NCI-H128 (cell line): ENCODE measurements at regions not wholly inside any gene's neighbourhood (a gene's known extent, or its start where the extent isn't known, plus 50 kb on each side); places are given as distances from the start of the nearest gene placed in this dataset.
"Not testable (repeated sequence)": the region's sequence is repeated elsewhere in the genome, so short reads cannot be mapped to it uniquely, and the experiment has no call there.

Experiments
- DNase-seq: peaks from one replicate; lab custom pipeline; 2025; ENCODE audit not compliant: unreplicated experiment; lab: John Stamatoyannopoulos, UW

DNA sequence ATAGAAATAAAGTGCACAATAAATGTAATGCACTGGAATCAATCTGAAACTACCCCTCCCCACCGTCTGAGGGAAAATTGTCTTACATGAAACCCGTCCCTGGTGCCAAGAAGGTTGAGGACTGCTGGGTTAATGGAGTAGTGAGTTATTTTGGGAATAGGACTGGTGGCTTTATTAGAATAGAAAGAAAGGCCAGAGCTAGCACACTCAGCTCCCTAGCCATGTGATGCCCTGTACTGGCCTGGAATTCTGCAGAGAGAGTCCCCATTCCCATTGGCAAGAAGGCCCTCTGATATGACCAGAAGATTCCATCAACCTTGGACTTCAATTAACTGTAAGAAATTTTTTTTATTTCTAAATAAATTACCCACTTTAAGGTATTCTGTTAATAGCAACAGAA is 393.5 kb upstream of the PCDH9 start:
- DNase-seq: no peak

DNA sequence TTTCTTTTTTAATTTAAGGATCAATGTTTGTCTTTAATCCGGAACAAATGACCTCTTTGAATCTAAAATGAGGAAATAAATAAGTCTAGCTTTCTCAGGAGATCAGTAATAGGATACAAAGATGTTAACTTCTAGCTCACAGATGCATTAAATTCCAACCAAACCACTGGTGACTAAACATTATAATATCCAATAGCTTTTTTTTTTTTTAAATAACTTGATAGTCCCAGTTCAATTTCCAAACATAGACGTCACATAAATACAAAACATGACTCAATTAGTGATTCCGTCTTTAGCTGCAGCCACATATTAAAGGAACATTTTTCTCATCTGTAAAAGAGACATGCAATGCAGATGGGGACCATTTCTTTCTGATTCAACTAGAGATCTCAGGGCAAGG is 390.5 kb upstream of the PCDH9 start:
- no peak for DNase-seq

DNA sequence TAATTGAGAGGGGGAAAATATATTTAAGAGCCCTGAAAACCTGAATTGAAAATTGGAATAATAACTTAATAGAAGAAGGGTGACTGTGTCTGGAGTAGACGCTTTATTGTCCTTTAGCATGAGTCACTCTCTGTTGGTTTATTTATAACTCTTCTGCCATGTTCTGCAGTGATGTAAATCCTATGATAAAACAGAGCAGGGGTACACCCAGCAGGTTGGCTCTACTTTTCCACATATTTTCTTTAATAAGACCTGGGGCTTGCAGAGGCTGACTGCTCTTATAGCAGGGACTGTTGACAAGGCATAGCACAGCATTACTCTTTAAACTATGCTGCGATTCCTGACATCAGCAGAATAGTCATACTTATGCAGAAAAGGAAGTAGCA is 389.9 kb upstream of the PCDH9 start:
- DNase-seq: no peak

DNA sequence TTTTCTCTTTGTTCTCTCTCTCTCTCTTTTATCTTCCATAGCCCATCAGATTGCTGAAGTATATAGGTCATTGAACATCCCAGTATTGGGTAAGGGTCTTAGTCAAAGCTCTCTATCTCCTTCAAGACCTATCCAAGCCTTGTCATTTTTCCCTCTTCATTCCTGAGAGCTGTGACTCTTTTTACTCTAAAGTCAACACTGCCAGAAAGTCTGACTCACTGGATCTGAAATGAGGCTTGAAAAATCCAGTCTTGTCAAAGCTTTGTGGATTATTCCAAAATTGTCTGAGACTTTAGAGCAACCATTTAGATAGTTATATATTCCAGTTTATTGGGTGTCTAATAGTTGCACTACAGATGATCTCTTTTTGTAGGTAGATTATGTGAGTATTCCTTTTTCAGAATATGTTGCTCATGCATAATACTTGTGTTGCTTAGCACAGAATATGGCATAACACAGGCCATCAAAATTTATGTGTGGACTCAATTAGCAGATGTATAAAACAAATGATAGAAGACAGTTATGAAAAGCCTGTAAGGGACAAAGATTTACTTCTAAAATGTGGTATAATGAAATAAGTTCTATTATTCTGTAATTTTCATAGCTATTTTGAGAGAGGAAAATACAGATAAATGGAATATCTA is 389.3 kb upstream of the PCDH9 start:
- no peak for DNase-seq

DNA sequence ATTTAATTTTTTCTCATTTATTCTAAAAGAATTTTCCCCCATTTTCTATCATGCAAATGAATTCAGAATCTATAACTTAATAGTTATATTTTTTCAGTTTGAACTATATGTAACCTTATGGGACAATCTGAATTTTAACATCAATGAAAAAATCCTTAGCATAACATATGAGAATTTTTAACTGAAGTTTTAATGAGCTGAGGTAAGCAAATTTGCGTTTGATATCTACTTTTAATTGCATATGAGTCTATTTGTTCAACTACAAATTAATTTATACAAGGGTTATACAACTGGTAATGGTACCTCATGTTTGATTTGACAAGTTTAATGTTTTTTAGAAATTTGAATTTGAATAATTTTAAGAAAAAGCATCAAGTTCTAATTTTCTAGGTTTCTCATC is 384.4 kb upstream of the PCDH9 start:
- DNase-seq: no peak

DNA sequence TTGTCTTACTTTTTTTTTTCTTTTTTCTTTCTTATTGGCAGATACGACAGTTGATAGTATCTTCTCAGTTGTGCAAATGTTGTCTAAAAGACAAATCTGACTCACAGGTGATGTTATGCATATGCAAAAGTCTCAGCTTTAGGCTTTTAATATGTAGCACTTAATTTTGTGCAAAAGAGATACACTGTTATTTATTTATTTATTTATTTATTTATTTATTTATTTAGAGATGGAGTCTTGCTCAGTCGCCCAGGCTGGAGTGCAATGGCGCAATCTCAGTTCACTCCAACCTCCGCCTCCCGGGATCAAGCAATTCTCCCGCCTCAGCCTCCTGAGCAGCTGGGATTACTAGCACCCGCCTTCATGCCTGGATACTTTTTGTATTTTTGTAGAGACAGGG is 383.9 kb upstream of the PCDH9 start:
- no peak for DNase-seq

DNA sequence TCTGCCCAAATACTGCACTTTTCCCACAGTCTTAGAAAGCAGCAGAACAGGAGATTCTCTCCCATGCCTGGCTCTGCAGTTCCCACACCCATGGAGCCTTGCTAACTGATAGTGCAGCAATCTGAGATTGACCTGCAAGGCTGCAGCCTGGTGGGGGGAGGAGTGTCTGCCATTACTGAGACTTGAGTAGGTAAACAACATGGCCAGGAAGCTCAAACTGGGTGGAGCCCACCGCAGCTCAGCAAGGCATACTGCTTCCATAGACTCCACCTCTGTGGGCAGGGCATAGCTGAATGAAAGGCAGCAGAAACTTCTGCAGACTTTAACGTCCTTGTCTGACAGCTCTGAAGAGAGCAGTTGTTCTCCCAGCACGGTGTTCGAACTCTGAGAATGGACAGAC is 358.5 kb upstream of the PCDH9 start:
- no peak for DNase-seq

DNA sequence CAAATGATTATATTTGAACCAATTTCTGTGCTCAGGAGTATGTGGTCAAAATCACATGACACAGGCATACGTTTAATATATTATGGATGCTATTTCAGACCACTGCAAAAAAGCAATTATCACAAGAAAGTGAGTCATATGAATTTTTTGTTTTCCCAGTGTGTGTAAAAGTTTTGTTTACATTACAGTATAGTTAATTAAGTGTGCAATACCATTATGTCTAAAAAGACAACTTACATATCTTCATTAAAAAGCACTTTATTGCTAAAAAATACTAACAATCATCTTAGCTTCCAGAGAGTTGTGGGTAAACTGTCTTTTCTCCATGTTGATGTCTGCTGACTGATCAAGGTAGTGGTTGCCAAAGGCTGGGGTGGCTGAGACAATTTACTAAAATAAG is 347.2 kb upstream of the PCDH9 start:
- no peak for DNase-seq

DNA sequence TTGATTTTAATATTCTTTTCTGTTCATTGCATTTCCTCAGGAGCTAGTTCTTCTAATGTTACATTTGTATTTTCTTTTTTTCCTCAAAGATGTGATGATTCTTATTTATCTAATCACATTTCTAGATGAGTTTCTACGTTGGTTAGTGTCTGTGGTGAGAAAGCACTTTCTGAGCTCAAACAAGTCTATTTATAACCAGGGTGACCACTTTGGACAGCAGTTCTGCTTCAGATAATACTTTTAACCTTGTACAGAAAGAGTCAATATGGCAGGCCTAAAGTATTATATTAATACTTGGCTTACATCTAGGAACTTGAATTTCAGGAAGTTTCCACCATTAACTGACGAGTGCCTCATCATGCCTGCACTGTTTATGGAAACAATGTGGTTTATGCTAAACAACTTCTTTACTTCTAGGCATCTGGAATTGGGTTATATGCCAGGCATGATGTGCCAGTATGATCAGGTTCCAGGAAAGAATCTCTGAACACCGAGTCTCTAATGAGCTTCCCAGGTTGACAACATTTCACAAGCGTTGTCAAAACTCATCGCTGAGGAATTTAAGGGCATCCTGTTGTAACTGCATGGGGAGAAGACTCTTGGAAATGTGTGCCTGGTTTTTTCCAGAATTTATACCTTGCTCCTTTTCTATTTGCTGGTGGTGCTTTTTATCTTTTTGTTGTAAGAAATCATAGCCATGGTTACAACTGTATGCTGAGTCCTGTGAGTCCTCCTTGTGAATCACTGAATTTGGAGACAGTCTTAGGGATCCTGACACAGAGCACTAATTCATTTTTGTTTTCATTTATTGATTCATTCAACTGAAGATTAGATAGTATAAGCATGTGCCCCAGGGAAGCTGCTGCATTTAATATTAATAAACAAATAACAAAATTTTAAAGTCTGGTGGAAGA is 344.4 kb upstream of the PCDH9 start:
- no peak for DNase-seq

DNA sequence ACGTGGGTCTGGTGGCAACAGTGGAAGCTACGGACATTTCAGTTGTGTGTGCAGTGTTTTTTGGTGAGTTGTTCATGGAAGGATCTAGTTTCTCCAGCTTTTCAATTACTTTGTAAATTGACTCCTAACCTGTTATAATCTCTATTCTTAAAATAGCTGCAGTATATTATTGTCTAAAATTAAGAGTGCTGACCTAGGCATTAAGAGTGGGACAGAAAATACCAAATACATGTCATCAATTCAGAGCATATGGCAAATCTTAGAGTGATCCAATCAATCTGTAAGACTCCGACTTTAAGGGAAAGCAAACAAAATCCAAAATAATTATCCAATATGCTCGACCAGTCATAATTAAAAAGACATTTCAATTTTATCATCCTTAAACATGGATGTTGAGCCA is 338.1 kb upstream of the PCDH9 start:
- DNase-seq: no peak

DNA sequence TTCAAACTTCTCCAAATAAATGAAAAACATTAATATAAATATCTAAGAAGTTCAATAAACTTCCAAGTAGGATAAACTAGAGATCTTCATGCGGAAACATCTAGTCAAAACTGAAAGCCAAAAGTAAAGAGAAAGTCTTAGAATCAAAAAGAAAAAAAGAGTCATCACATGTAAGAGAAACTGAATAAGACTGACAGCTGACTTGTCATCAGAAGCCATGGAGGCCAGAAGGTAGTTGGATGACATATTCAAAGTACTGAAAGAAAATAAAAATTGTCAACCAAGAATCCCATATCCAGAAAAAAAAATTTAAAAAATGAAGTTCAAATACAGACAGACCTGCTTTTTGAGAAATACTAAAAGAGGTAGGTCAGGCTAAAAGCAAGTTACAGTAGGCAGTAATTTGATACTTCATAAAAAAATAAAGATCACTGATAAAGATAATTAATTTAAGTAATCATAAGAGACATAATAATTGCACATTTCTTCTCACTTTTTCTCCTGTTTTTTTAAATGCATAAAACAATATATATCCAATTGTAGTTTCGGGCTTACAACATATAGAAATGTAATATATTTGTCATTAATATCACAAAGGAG is 327.6 kb upstream of the PCDH9 start:
- no peak for DNase-seq

DNA sequence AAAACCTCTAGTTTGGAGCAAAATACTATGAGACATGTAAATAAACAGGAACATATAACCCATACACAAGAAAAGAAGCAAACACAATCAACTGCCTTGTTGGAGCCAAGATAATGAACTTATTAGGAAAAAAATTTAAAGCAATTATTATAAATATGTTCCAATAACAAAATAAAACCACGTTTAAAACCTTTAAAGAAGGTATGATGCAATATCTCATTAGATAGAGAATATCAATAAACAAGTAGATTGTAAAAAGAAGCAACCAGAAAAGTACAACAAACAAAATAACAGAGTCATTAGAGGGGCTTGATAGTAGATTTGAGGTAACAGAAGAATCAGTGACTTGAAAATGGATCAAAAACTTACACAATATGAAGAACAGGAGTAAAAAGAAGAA is 327.0 kb upstream of the PCDH9 start:
- no peak for DNase-seq

DNA sequence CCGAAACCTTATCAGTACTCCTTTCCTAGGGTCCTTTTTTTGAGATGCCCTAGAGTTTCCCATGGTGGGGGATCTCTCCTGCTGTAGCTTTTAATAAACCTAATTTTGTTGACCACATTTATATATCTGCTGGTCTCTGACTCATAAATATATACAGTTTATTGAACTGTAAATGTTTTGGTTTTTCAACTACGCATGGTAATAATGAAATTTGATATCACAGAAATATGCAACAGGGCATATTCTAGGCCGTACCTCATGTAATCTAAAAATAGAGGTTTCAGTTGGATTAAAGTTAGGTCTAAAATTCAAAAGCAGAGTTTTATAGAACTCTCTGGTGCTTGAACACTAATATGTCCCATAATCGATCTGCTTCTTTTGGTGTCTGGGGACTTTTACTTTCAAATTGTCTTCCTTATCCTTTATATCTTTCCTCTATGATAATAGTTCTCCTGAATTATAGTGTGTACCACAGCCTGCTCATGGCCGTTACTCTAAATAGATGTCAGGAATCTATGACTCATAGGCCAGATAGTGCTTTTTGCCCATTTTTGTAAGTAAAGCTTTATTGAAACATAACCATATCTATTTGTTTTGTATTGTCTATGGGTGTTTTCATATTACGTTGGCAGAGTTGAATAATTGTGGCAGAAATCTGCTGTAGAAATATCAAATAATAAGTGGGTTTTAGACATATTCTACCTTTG is 324.8 kb upstream of the PCDH9 start:
- DNase-seq: no peak

DNA sequence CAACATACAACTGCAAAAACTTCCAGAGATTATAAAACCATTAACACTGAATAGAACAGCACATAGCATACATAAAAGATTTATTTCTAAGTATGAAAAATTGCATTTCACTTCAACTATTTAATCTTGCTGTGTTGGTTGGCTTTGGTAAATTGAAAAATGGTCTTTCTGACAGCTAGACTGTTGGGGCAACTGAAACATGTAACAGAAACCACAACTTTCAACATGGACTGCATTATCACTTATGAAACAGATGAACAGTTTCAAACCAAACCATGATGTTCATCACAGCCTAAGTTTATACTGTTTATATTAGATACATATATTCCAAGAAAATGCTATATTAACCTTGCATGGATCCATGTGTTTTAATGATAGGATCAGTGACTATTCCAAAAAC is 324.1 kb upstream of the PCDH9 start:
- no peak for DNase-seq

DNA sequence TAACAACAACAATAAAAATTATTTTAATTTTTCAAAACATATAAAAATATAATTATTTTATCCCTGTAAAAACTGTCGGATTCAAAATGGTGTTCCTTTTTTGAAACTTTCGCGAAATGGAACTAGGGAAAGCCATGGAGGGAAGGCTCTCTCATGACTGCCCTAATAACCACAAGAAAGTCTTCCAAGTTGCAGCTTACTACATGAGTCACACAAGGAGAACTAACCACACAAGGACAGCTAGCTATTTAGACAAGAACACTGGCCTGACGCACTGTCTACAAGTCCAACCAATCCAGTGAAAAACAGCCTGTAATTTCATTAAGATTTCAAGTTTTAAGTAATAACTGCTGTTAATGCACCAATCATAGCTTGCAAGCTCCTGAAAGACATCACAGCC is 319.2 kb upstream of the PCDH9 start:
- DNase-seq: no peak

DNA sequence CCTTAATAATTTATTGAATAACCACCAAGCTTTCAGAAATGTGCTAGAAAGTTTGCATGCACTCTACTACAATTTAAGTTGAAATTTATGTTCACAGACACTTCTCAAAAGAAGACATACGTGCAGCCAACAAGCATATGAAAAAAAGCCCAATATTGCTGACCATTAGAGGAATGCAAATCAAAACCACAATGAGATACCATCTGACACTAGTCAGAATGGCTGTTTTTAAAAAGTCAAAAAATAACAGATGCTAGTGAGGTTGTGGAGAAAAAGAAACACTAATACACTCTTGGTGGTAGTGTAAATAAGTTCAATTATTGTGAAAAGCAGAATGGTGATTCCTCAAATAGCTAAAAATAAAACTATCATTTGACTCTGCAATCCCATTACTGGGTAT is 308.8 kb upstream of the PCDH9 start:
- DNase-seq: no peak

DNA sequence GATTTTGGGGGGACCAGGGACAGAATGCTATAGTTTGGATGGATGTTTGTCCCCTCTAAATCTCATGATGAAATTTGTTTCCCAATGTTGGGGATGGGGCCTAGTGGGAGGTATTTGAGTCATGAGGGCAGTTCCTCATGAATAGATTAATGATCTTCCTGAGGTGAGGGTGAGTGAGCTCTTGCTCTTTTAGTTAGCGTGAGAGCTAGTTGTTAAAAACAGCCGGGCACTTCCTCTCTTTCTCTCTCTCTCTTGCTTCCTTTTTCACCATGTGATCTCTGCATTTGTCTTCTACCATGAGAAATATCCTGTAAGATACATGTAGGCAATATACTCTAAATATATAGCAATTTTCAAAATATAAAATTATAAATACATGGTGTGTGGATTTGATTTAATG is 290.8 kb upstream of the PCDH9 start:
- DNase-seq: no peak

DNA sequence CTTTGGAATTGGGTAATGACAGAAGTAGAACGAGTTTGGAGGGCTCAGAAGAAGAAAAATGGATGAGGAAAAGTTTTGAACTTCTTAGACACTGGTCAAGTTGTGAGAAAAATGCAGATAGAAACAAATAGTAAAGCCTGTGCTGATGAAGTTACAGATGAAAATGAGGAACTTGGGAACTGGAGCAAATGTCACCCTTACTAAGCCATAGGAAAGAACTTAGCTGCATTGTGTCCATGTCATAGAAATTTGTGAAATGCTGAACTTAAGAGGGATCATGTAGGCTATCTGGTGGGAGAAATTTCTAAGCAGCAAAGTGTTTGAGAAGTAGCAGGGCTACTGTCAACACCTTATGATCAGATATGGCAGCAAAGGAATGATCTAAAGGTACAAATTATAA is 289.2 kb upstream of the PCDH9 start:
- no peak for DNase-seq

DNA sequence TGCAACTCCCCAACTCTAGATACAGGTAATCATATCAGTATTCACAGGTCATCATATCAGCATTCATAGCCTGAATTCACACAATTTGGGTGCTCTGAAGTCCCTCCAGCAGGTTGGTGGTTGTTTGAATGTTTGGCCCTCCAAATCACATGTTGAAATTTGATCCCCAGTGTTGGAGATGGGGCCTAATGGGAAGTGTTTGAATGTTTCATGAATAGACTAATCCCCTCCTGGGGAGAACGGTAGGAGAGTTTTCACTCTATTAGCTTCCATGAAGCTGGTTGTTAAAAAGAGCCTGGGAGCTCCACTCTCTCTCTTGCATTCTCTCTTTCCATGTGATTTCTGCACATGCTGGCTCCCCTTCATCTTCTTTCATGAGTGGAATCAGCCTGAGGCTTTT is 288.6 kb upstream of the PCDH9 start:
- no peak for DNase-seq

DNA sequence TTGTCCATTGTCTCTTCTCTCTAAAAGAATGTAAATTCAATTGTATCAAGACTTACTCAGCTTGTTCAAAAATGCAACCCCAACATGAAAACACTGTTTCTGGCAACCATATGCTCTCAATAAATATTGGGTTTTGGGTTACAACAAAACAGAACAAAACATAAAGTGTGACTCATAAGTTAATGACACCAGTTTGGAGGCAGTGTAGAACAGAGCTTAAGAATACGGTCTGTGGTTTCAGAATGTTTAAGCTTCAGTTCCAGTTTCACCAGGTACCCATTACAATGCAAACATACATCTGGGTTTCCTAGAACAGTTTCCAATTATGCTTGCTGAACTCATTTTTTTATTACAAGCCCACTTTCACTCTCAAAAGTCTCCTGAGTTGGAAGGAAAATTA is 285.8 kb upstream of the PCDH9 start:
- DNase-seq: no peak

DNA sequence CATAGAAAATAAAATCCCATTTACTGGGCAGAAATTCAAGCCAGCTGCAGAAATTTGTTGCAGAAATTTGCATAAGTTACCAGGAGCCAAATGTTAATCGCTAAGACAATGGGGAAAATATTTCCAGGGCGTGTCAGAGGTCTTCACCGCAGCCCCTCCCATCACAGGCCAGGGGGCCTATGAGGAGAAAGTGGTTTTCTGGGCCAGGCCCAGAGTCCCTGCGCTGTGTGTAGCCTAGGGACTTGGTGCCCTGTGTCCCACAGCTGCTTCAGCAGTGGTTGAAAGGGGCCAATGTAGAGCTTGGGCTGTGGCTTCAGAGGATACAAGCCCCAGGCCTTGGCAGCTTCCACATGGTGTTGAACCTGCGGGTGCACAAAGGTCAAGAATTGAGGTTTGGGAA is 278.9 kb upstream of the PCDH9 start:
- no peak for DNase-seq

DNA sequence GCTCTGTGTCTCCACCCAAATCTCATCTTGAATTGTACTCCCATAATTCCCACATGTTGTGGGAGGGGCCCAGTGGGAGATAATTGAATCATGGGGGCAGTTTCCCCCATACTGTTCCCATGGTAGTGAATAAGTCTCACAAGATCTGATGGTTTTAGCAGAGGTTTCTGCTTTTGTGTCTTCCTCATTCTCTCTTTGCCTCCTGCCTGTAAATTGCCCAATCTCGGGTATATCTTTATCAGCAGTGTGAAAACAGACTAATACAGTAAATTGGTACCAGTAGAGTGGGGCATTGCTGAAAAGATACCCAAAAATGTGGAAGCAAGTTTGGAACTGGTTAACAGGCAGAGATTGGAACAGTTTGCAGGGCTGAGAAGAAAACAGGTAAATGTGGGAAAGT is 278.1 kb upstream of the PCDH9 start:
- DNase-seq: not testable (repeated sequence)
